GM18508 (cell line): ENCODE measurements at regions not wholly inside any gene's neighbourhood (a gene's known extent, or its start where the extent isn't known, plus 50 kb on each side); places are given as distances from the start of the nearest gene placed in this dataset.
"Not testable (repeated sequence)": the region's sequence is repeated elsewhere in the genome, so short reads cannot be mapped to it uniquely, and the experiment has no call there.

Source experiments
- ATAC-seq: cut with Tn5 transposase; IDR thresholded peaks from one replicate; pipeline ENCODE4 v1.9.1; 2021; ENCODE audit warnings: moderate number of reproducible peaks; ENCODE audit not compliant: insufficient read depth, unreplicated experiment

DNA sequence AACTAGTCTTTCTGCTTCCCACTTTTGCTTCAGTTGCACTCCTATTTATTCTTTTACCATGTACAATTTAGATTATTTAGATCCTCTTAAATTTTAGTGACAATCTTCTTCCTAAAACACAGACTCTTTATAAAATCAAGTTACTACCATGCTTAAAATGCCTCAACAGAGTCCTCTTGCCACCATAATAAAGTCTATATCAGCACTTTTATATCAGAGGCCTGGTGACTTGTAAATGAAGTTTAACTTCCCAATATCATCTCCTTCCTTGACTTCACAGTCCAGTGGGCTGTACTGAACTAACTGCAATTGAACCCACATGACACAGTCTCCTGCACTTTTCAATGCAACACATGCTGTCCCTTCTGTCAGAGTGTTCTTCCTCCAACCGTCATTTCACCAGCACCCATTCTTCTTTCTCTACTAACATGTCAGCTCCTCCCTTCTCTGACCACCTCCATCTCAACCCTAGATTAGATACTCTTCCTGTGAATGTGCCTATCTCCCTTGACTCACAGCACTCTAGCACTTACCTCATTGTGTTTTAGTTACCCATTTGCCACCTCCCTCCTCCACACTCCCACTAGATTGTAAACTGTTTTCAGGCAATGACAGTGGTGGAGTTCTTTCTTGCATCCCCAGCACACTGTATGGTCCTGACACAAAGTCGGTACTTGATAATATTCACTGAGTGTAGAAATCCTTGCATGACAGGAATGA lies 414.9 kb downstream of the SATB2 start:
- no peak for ATAC-seq

GRCh38 chr2:199040522-199040921 lies 417.2 kb downstream of the SATB2 start:
- ATAC-seq: no peak

DNA sequence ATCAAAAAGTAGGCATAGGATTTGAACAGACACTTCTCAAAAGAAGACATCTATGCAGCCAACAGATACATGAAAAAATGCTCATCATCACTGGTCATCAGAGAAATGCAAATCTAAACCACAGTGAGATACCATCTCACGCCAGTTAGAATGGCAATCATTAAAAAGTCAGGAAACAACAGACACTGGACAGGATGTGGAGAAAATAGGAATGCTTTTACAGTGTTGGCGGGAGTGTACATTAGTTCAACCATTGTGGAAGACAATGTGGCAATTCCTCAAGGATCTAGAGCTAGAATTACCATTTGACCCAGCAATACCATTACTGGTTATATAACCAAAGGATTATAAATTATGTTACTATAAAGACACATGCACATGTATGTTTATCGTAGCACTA lies 424.0 kb downstream of the SATB2 start:
- ATAC-seq: not testable (repeated sequence)

DNA sequence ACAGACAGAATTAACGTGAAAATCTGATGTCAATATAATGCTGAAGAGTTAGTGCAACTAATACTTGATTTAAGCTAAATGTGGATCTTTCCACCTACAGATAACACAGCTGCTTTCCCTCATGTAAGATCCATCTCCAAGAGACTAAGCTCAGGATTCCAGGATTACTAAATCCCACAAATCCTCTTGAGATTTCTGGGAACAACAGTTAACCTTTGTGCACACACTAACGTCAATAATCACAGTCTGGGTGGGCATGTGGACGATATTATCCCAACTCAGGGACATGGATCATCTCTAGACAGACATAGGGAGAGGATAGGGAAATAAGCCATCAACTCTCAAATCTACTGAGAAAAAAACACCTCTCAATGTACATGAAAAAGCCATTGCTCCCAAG lies 432.6 kb downstream of the SATB2 start:
- ATAC-seq: no peak

DNA sequence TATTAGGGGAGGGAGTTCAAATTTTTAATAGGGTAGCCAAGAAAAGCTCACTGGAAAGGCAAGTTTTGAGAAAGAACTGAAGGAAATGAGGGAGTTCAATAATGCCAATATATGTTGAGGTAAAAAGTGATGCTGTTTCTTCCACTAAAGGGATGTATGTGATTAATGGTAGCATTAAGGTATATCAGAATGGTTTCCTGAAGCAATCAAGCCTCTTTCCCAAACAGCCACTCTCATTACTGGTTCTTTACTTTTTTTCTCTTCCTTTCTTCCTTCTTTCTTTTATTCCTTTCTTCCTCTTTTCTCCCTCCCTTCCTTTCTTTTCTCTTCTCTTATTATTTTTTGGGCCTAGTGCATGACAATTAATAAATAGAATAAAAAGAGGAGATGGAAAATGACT lies 433.5 kb downstream of the SATB2 start:
- ATAC-seq: no peak

DNA sequence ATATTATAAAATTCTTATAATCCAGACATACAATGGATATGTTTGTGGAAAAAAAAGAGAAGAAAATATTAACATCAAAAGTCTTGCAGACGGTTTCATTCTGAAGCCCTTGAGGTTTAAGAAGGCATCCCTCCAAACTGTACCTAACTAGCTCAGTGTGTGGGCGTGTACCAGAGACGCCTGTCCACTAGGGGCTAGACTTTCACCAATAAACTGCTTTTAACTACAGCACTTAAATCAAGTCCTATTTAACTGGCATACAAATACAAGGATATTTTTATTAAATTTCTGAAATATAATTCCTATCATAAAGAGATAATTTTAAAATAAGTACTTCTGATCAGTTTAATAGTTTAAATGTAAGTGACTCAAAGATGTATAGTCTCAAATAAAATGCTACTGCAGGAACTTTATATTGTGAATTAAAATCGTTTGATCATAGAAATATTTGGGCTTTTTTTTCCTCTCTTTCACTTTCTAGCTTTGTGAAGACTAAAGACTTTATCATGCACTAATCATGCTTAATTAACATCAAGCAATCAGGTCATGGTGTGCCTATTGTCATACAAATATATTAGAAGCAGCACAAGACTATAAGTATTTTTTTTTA lies 437.7 kb downstream of the SATB2 start:
- no peak for ATAC-seq

DNA sequence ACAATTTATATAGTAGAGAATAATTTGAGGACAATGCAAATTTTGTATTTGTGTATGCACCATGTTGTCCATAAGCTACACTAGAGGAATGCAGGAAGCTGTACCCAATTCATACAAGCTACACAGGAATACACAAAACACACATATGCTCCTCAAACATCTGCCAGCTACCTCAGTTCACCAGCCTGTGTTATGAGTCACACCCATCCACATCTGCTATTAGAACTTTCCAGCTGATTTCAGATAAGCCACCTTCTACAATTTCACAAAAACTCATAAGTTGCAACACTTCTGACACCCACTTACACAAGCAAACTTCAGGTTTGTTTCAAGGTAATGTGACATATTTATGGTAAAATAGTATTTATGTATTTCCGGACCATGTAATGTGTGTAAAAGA lies 438.9 kb downstream of the SATB2 start:
- ATAC-seq: no peak

DNA sequence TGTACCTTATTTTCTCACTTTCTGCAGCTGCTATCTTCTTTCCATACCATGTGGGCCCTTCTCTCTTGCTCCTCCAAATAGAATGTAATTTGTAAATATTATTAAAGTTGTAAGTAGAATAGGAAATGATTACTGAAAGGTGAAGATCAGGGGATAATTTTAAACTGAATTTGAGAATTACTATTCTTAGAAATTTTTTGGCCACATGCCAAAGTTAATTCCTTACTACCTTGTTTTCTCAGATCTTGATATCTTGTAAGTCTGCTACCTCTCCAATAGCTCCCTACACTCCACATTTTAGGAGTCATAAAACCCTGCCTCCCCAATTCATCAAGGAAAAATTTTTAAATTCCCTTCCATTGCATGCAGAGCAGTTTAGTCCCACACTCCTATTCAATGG lies 442.7 kb downstream of the SATB2 start:
- no peak for ATAC-seq

- ATAC-seq: no peak
These were observed 443.5 kb downstream of the SATB2 start for GRCh38 chr2:199014226-199014625.

DNA sequence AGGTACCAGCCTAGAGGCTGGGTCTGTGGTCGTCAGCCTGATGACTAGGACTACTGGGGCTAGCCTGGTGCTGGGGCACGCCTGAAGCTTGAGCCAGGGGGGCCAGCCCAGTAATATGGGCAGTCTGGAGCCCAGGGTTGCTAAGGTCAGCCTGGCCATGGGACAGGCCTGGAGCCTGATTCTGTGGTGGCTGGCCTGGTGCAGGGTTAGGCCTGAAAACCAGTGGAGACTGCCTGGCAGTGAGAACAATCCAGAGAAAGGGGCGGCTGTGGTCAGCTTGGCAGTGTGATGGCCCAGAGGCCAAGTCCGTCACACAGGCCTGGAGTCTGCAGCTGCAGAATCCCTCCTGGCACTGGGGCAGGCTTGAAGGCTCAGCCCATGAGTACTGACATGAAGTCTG lies 445.8 kb downstream of the SATB2 start:
- ATAC-seq: no peak

- no peak for ATAC-seq
These were observed 463.1 kb downstream of the SATB2 start for GRCh38 chr2:198994678-198995077.

GRCh38 chr2:198991431-198991830 lies 466.3 kb downstream of the SATB2 start:
- no peak for ATAC-seq

DNA sequence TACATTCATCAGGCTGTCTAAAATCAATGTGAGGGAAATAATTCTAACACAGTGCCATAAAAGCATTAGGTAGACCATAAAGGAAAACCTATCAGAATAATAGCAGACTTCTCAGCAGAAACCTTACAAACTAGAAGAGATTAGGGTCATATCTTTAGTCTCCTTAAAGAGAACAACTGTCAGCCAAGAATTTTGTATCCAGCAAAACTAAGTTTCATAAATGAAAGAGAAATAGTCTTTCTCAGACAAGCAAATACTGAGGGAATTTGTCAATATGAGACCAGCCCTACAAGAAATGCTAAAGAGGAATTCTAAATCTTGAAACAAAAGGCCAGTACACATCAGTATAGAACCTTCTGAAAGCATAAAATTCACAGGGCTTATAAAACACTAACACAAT lies 482.0 kb downstream of the SATB2 start:
- no peak for ATAC-seq

GRCh38 chr2:198973785-198974184 lies 484.0 kb downstream of the SATB2 start:
- no peak for ATAC-seq

DNA sequence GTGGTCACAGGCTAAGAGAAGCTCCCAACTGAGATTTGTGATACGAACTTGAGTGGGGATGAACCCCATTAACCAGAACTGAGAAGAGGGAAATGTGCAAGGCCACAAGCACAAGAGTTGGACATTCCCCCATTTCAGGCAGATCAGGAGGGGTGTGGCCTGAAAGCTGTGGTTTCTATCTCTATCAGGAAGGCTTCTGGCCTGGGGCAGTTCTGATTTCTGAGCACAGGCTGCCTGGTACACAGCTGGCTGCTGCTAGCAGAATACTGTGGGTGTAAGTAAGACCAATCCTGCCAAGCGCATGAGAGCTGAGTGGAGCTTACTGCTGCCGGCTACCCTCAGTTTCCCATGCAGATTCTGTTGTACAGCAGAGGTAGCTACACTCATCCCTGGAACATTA lies 484.6 kb downstream of the SATB2 start:
- ATAC-seq: no peak

DNA sequence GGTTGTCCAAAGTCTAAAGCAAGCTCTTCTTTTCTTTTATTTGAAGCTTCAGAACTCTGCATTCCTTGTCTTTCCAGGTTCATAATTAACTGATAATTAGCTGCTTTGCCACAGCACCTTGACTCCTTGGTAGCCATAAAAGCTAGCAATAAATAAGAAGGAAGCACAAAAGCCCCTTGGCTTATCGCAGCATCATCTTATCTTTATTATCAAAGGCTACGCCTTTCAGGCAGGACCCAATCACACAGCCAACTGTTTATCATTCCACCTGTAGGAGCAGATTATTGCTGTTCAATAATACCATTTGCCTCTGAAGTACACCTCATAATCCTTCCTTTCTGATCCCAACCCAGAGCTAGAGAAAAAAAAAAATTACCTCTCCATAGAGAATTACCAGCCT lies 489.2 kb downstream of the SATB2 start:
- ATAC-seq: no peak

DNA sequence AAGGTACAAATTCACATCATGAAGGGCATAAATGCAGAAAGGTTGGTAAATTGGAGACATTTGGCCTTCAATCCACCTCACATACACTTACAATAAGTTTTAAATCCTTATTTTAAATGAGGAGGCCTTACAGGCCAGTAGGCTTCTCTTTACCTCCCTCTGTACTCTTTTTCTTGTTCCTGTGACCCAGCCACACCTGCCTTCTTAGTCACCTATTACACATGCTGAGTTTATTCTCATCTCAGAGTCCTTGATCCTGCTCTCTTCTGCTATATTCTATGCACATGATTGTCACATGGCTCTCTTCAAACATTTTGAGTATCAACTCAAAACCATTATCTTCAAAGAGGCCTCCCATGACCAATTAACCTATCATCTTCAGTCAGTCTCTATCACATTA lies 491.5 kb downstream of the SATB2 start:
- no peak for ATAC-seq

GRCh38 chr2:198961547-198961946 lies 496.2 kb downstream of the SATB2 start:
- no peak for ATAC-seq

DNA sequence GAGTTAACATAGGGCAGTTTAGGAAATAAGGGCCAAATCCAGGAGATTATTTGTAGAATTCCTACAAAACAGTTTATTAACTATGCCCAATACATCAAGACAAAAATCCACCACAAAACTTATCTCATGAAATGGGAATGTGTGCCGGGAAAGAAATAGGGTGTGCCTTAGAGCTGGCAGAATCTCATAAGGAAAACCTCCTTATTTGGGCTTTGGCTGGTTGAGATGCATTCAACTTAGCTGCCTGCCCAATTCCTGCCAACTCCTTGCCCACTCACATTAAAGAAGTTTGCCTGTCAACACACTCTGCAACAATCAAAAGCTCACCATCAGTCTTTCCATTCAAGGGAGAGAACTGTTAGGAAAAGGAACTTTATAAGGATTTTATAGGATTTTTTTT lies 500.6 kb downstream of the SATB2 start:
- no peak for ATAC-seq

DNA sequence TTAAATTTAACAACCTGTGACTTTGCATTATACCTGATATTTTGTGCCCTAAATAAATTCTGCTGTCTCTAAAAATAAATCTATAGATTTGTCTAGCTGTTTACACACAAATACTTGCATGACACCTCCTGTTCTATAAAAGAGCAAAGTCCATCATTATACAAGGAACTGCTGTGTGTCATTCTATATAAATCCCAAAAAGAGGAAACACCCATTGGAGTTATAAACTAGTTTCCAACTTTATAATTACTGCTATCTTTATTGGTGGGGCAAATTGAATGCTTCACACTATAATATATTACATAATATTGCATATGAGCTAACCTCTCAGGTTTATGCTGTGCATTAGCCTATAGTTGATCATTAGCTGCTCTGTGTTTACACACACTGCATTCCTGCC lies 504.4 kb downstream of the SATB2 start:
- no peak for ATAC-seq

- ATAC-seq: no peak
These were observed 506.9 kb downstream of the SATB2 start for GRCh38 chr2:198950803-198951202.

- no peak for ATAC-seq
These were observed 512.2 kb downstream of the SATB2 start for GRCh38 chr2:198945496-198945895.
